Skin epidermis (tissue), 12 donors: ENCODE measurements at regions not wholly inside any gene's neighbourhood (a gene's known extent, or its start where the extent isn't known, plus 50 kb on each side); places are given as distances from the start of the nearest gene placed in this dataset.

Source experiments
- H3K27ac ChIP-seq, 21 experiments: fragments of 200-600 bp; sonication (generic) in 11 of 21; one replicate each; pipeline ENCODE4 v1.5.0; 2020; ENCODE audit warnings: mild to moderate bottlenecking in 3 of 21, inconsistent platforms in 2 of 21, moderate library complexity in 2 of 21
- H3K4me3 ChIP-seq, 7 experiments: fragments of 200-600 bp; sonication (generic) in 2 of 7; one replicate each; pipeline ENCODE4 v1.5.0; 2020; ENCODE audit warnings: inconsistent platforms in 2 of 7, mild to moderate bottlenecking in 2 of 7, moderate library complexity in 1 of 7

DNA sequence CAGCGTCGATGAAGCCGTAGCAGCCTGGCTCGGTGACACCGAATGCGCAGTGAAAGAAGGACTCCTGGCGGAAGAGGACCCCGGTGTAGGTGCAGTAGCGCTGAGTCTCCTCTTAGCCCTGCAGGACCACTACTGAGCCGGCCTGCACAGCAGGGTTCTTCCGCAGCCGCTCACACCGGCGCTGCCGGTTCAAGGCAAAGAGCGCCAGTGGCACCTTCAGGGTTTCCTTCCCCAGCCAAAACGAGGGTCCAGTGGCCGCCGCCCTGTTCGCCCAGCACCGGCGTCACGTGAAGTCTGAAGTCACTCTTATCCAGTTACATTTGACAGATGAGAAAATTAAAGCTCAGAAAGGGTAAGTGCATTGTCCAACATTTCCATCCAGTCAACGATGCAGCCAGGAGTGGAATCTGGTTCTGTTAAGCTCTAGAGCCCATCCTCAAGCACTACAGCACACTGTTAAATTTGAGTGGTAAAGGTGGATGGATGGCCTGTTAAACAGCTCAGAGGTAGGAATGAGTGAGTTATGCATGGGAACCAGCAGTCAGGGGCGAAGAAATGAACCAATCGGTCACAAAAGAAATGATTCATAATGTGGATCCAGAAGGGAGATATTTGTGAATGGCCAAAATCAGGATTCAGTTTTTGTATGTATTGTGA is 50.2 kb upstream of the SMIM36 start:
- no peak overlapping the region for H3K27ac ChIP-seq
- H3K4me3 ChIP-seq: no peak overlapping the region
